WTC11 (cell line): ENCODE measurements at regions not wholly inside any gene's neighbourhood (a gene's known extent, or its start where the extent isn't known, plus 50 kb on each side); places are given as distances from the start of the nearest gene placed in this dataset.

Experiments used
- ELF4 ChIP-seq: sonication (generic); formaldehyde crosslinking; IDR thresholded peaks from 2 replicates; pipeline ENCODE4 v1.8.1; 2022; ENCODE audit warnings: low read depth, mild to moderate bottlenecking, moderate library complexity, missing genetic modification reagents
- TF ChIP-seq, protein P1 (sequence below): sonication (generic); formaldehyde crosslinking; IDR thresholded peaks from 2 replicates; pipeline ENCODE4 v1.8.0; 2022; ENCODE audit warnings: missing genetic modification reagents
- TF ChIP-seq, protein P2 (sequence below): sonication (generic); formaldehyde crosslinking; IDR thresholded peaks from 2 replicates; pipeline ENCODE4 v1.8.0; 2022; ENCODE audit warnings: mild to moderate bottlenecking, missing genetic modification reagents
- TF ChIP-seq, protein P3 (sequence below): fragments of 200-600 bp; IDR thresholded peaks from 2 replicates; pipeline ENCODE4 v1.8.0; 2022; ENCODE audit warnings: antibody characterized with exemption
- TF ChIP-seq, protein P4 (sequence below): sonication (generic); formaldehyde crosslinking; IDR thresholded peaks from 2 replicates; pipeline ENCODE4 v1.8.1; 2023; ENCODE audit warnings: mild to moderate bottlenecking, missing genetic modification reagents, borderline replicate concordance
- TF ChIP-seq, protein P5 (sequence below): sonication (generic); formaldehyde crosslinking; IDR thresholded peaks from 2 replicates; pipeline ENCODE4 v1.8.1; 2022; ENCODE audit warnings: low read depth, mild to moderate bottlenecking, moderate library complexity, missing genetic modification reagents, borderline replicate concordance

DNA sequence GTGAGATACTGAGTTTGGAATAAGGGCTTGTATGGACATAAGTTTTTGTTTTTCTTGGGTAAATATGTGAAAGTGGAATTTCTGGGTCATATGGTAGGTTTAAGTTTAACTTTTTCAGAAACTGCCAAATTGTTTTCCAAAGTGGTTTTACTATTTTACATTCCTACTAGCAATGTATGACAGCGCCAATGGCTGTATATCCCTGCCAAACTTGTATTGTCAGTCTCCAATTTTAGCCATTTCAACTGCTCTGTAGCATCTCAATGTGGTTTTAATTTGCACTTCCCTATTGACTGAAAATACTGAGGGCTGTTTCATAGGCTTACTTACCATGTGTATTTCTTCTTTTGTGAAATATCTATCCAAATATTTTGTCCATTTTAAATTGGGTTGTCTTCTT, 90.5 kb upstream of the ZNF32 start:
- TF ChIP-seq, protein P1, sequence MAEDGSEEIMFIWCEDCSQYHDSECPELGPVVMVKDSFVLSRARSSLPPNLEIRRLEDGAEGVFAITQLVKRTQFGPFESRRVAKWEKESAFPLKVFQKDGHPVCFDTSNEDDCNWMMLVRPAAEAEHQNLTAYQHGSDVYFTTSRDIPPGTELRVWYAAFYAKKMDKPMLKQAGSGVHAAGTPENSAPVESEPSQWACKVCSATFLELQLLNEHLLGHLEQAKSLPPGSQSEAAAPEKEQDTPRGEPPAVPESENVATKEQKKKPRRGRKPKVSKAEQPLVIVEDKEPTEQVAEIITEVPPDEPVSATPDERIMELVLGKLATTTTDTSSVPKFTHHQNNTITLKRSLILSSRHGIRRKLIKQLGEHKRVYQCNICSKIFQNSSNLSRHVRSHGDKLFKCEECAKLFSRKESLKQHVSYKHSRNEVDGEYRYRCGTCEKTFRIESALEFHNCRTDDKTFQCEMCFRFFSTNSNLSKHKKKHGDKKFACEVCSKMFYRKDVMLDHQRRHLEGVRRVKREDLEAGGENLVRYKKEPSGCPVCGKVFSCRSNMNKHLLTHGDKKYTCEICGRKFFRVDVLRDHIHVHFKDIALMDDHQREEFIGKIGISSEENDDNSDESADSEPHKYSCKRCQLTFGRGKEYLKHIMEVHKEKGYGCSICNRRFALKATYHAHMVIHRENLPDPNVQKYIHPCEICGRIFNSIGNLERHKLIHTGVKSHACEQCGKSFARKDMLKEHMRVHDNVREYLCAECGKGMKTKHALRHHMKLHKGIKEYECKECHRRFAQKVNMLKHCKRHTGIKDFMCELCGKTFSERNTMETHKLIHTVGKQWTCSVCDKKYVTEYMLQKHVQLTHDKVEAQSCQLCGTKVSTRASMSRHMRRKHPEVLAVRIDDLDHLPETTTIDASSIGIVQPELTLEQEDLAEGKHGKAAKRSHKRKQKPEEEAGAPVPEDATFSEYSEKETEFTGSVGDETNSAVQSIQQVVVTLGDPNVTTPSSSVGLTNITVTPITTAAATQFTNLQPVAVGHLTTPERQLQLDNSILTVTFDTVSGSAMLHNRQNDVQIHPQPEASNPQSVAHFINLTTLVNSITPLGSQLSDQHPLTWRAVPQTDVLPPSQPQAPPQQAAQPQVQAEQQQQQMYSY (CRISPR knock-in tag): no peak
- no peak for TF ChIP-seq ELF4 (CRISPR knock-in tag)
- TF ChIP-seq, protein P2, sequence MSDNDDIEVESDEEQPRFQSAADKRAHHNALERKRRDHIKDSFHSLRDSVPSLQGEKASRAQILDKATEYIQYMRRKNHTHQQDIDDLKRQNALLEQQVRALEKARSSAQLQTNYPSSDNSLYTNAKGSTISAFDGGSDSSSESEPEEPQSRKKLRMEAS: no peak
- TF ChIP-seq, protein P3, sequence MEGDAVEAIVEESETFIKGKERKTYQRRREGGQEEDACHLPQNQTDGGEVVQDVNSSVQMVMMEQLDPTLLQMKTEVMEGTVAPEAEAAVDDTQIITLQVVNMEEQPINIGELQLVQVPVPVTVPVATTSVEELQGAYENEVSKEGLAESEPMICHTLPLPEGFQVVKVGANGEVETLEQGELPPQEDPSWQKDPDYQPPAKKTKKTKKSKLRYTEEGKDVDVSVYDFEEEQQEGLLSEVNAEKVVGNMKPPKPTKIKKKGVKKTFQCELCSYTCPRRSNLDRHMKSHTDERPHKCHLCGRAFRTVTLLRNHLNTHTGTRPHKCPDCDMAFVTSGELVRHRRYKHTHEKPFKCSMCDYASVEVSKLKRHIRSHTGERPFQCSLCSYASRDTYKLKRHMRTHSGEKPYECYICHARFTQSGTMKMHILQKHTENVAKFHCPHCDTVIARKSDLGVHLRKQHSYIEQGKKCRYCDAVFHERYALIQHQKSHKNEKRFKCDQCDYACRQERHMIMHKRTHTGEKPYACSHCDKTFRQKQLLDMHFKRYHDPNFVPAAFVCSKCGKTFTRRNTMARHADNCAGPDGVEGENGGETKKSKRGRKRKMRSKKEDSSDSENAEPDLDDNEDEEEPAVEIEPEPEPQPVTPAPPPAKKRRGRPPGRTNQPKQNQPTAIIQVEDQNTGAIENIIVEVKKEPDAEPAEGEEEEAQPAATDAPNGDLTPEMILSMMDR: no peak
- TF ChIP-seq, protein P4, sequence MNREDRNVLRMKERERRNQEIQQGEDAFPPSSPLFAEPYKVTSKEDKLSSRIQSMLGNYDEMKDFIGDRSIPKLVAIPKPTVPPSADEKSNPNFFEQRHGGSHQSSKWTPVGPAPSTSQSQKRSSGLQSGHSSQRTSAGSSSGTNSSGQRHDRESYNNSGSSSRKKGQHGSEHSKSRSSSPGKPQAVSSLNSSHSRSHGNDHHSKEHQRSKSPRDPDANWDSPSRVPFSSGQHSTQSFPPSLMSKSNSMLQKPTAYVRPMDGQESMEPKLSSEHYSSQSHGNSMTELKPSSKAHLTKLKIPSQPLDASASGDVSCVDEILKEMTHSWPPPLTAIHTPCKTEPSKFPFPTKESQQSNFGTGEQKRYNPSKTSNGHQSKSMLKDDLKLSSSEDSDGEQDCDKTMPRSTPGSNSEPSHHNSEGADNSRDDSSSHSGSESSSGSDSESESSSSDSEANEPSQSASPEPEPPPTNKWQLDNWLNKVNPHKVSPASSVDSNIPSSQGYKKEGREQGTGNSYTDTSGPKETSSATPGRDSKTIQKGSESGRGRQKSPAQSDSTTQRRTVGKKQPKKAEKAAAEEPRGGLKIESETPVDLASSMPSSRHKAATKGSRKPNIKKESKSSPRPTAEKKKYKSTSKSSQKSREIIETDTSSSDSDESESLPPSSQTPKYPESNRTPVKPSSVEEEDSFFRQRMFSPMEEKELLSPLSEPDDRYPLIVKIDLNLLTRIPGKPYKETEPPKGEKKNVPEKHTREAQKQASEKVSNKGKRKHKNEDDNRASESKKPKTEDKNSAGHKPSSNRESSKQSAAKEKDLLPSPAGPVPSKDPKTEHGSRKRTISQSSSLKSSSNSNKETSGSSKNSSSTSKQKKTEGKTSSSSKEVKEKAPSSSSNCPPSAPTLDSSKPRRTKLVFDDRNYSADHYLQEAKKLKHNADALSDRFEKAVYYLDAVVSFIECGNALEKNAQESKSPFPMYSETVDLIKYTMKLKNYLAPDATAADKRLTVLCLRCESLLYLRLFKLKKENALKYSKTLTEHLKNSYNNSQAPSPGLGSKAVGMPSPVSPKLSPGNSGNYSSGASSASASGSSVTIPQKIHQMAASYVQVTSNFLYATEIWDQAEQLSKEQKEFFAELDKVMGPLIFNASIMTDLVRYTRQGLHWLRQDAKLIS (CRISPR knock-in tag): no peak
- TF ChIP-seq, protein P5, sequence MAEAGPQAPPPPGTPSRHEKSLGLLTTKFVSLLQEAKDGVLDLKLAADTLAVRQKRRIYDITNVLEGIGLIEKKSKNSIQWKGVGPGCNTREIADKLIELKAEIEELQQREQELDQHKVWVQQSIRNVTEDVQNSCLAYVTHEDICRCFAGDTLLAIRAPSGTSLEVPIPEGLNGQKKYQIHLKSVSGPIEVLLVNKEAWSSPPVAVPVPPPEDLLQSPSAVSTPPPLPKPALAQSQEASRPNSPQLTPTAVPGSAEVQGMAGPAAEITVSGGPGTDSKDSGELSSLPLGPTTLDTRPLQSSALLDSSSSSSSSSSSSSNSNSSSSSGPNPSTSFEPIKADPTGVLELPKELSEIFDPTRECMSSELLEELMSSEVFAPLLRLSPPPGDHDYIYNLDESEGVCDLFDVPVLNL: no peak
